Activated naive CD4-positive, alpha-beta T cell treated with anti-CD3 and anti-CD28 coated beads, Interleukin-2, amount 50 U/mL, for 72 hours (primary cell): ENCODE measurements at regions not wholly inside any gene's neighbourhood (a gene's known extent, or its start where the extent isn't known, plus 50 kb on each side); places are given as distances from the start of the nearest gene placed in this dataset.
"Not testable (repeated sequence)": the region's sequence is repeated elsewhere in the genome, so short reads cannot be mapped to it uniquely, and the experiment has no call there.

ENCODE experiments used
- ATAC-seq, 2 donors: fragments of 150-1000 bp; cut with Tn5 transposase; 2 replicates each; pipeline ENCODE4 v1.10.0; 2021; ENCODE audit warnings: mild to moderate bottlenecking in 2 of 2, moderate library complexity in 2 of 2
- DNase-seq, 2 donors: peaks; one replicate each; pipeline ENCODE4 v3.0.0; 2021 to 2022; ENCODE audit warnings: low spot score in 2 of 2
- H3K27ac Mint-ChIP-seq, 2 donors: one replicate each; pipeline ENCODE4 v1.8.0; 2022; ENCODE audit warnings: mild to moderate bottlenecking in 2 of 2, mixed read lengths in 2 of 2
- H3K36me3 Mint-ChIP-seq, 2 donors: one replicate each; pipeline ENCODE4 v1.8.0; 2022; ENCODE audit warnings: mixed read lengths in 2 of 2
- H3K9me3 Mint-ChIP-seq, 2 donors: one replicate each; pipeline ENCODE4 v1.8.0; 2022; ENCODE audit warnings: mixed read lengths in 2 of 2

DNA sequence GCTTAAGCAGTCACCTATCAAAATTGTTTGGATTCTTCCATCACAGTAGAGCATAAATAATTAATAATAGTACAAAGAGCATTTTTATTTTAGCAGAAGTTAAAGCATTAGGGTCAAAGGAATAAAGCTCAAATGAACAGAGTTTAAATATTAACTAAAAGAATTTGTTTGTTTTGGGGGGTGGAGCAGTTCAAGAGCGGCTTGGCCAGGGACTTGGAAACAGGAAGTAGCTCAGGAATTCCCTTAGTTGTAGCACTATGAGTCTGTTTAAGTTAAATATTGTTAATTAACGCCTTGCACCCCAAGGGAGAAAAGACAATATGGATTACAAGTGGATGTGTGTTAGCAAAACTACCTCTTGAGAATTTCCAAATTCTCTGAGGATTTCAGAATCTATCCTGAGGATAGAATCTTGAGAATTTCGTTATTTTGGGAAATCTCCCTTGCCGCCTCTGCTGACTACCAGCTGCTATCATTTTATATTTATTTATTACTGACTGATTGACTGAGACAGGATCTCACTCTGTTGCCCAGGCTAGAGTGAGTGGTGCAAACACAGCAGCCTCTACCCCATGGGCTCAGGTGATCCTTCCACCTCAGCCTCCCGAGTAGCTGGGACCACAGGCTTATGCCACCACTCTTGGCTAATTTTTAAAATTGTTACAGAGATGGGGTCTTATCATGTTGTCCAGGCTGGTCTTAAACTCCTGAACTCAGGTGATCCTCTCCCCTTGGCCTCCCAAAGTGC is 96.7 kb upstream of the CHD1 start:
- H3K9me3 Mint-ChIP-seq = no peaks in the 10 kb centered on the region
- ATAC-seq = no peak
- H3K27ac Mint-ChIP-seq = no peak overlapping the region
- no peaks in the 10 kb centered on the region for H3K36me3 Mint-ChIP-seq
- DNase-seq = no peak

- no peaks in the 10 kb centered on the region for H3K36me3 Mint-ChIP-seq
- no peak overlapping the region for H3K27ac Mint-ChIP-seq
- ATAC-seq (no peak), DNase-seq (no peak)
- H3K9me3 Mint-ChIP-seq = no peaks in the 10 kb centered on the region
Measured at GRCh38 chr5:99023330-99023729, 94.5 kb upstream of the CHD1 start.

DNA sequence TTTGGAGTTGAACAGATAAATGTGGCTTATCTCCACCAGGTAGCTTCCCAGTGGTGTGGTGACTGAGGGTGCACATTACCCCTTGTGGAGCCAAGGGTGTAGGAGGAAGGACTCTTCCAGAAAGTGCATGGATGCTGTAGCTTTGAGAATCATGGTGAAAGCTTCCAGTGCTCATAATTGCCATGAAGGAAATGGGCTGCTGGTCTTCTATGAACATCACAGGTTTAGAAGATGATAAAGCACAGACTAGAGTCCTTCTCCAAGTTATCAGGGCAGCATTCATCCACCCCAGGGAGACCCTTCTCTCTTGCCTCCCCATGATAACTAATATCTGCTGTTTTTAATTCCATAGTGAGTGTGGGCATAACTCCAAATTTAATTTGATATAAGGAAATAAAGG is 93.4 kb upstream of the CHD1 start:
- no peak overlapping the region for H3K27ac Mint-ChIP-seq
- no peak for ATAC-seq
- no peaks in the 10 kb centered on the region for H3K9me3 Mint-ChIP-seq
- DNase-seq = no peak
- no peaks in the 10 kb centered on the region for H3K36me3 Mint-ChIP-seq

DNA sequence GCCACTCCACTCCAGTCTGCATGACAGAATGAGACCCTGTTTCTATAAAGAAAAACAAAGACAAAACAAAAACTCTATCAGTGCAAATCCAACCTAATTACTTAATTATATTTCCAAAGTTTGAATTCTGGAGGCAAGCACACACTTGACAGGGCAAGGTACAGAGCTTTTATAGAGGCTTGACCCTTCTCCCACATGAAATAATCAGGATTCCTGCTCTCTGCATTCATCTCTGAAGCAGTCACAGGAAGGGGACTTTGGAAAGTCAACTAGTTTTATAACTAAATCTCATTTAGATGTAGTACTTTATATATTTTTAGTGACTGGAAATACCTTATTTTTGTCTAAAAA is 91.9 kb upstream of the CHD1 start:
- Mint-ChIP-seq H3K36me3 (no peaks in the 10 kb centered on the region), H3K27ac (no peak overlapping the region), H3K9me3 (peaks cover under 1 to 7% of the 10 kb centered on the region in 2 donors)
- ATAC-seq (no peak), DNase-seq (no peak)

DNA sequence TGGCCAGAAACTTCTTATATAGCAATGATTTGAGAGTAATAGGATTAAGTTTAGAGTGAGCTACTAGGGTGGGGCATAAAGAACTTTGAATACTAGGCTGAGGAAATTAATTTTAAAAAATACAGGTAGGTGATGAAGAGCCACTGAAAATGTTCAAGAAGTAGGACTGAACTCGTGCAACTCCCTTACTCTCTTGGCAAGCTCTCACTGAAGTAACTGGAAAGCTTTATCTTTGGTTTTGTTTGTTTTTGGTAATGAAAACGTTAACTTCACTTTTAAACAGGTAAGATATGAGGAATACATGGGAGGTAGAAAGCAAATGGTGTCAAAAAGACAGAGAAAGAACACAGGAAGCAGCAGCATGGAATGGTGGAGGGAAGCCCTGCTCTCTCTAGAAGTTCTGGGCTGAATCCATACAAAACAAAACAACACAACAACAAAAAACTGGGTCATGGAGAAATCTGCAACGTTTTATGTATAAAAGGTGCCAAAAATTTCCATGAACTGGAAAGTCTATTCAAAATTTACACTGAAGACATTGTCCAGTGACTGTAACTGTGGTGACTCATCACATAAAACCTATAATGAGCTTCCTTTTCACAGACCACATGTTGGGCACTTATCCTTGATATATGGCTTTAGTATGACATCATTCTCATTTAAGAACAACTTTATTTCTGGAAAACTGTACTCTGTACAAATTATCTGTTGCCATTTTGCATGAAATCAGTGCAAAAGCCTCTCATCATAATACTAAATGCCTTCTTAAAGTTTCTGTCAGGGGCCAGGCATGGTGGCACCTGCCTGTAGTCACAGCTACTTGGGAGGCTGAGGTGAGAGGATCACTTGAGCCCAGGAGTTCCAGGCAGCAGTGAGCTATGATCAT is 91.2 kb upstream of the CHD1 start:
- Mint-ChIP-seq H3K36me3 (peaks cover 0 to 3% of the 10 kb centered on the region in 2 donors), H3K27ac (no peak overlapping the region), H3K9me3 (peaks cover 4 to 11% of the 10 kb centered on the region in 2 donors)
- no peak for ATAC-seq
- DNase-seq = no peak

- ATAC-seq = no peak
Measured at GRCh38 chr5:99019254-99019653, 90.4 kb upstream of the CHD1 start.

DNA sequence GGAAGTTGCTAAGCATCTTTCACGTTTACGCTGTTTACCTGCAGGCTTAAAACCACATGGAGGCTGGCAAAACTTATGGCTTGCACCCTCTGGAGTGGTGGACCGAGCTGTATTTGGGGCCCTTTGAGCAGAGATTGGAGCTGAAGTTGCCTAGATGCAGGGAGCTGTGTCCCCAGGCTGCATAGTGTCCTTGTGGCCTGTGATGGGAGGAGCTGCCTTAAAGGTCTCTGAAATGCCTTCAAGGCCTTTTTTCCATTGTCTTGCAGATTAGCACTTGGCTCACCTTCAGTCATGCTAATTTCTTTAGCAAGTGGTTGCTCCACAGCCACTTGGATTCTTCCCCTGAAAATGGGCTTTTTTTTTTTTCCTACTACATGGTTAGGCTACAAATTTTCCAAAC is 81.5 kb upstream of the CHD1 start:
- Mint-ChIP-seq H3K27ac (no peak overlapping the region), H3K9me3 (peaks cover 0 to under 1% of the 10 kb centered on the region in 2 donors), H3K36me3 (peaks cover 0 to 8% of the 10 kb centered on the region in 2 donors)
- ATAC-seq (no peak), DNase-seq (no peak)

More at GRCh38 chr5:99019254-99019653, 90.4 kb upstream of the CHD1 start:
- Mint-ChIP-seq H3K36me3 (peaks cover 0 to 9% of the 10 kb centered on the region in 2 donors), H3K9me3 (peaks cover 4 to 11% of the 10 kb centered on the region in 2 donors), H3K27ac (no peak overlapping the region)
- no peak for DNase-seq

DNA sequence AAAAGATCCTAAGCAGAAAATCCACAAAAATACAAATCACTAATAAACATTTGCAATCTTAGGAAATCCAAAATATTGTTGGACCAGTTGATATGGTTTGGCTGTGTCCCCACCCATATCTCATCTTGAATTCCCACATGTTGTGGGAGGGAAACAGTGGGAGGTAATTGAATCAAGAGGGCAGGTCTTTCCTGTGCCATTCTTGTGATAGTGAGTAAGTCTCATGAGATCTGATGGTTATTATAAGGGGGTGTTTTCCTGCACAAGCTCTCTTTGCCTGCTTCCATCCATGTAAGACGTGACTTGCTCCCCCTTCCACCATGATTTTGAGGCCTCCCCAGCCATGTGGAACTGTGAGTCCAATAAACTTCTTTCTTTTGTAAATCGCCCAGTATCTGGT is 79.2 kb upstream of the CHD1 start:
- H3K9me3 Mint-ChIP-seq, DNase-seq, H3K36me3 Mint-ChIP-seq, ATAC-seq, H3K27ac Mint-ChIP-seq: not testable (repeated sequence)

DNA sequence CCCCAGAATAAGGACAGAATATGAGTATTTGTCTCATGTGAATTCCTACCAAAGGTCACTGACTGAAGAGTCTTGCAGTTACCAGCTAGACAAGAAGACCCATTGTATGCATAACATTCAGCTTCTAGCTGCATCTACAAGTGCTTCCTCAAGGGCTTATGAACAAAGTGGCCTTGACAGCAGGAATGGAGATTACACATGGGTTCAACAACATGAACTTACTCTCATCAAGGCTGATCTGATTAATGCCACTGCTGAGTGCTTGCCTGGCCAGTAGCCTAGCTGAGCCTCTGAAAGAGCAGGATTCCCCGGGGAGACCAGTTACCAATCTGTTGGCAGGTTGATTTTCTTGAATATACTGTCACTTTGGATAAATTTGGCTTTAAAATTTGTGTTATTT is 76.7 kb upstream of the CHD1 start:
- Mint-ChIP-seq H3K9me3 (no peaks in the 10 kb centered on the region), H3K27ac (peak overlapping the region in 1 of 2 donors; percentile 4), H3K36me3 (no peaks in the 10 kb centered on the region)
- DNase-seq (no peak), ATAC-seq (no peak)

DNA sequence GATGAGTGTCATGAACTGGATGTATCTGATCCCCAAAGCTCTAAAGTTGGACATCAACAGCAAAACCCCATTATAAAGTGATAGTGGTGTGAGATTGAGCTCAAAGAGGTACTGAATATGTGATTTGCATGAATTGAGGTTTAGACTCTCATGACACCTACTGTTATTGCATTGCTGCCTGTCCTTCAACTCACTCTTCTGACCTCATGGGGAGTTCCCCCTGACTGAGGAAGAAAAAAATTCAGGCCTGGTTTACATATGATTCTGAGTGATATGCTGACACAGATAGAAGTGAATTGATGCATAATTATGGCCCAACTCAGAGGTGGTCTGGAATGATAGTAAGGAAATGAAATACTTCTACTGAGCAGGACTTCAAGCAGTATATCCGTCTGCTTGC is 76.2 kb upstream of the CHD1 start:
- DNase-seq (no peak), ATAC-seq (peak; percentile 99)
- Mint-ChIP-seq H3K36me3 (no peaks in the 10 kb centered on the region), H3K27ac (peak overlapping the region in 1 of 2 donors; percentile 4), H3K9me3 (no peaks in the 10 kb centered on the region)

GRCh38 chr5:99000876-99001275 is 72.1 kb upstream of the CHD1 start:
- Mint-ChIP-seq H3K36me3 (no peaks in the 10 kb centered on the region), H3K9me3 (no peaks in the 10 kb centered on the region), H3K27ac (no peak overlapping the region)
- no peak for DNase-seq
- no peak for ATAC-seq

DNA sequence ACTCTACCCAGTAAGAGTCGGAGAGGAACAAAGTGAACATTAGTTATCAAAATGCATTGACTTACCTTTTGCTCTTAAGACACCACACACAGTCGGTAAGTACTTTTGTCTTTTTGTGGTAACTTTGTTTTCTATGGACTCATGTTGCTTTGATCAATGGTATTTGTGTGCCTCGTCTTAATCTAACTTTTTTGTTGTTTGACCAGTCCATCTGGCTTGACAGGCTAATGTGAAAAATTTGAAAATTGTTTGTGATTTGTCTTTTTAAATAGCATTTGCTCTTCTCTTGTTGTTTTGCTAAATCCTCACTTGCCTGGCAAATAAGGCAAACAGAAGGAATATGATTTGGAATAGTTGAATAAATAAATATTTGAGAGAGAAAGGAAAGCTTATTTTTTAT is 71.4 kb upstream of the CHD1 start:
- DNase-seq (no peak), ATAC-seq (no peak)
- Mint-ChIP-seq H3K9me3 (no peaks in the 10 kb centered on the region), H3K27ac (no peak overlapping the region), H3K36me3 (no peaks in the 10 kb centered on the region)

DNA sequence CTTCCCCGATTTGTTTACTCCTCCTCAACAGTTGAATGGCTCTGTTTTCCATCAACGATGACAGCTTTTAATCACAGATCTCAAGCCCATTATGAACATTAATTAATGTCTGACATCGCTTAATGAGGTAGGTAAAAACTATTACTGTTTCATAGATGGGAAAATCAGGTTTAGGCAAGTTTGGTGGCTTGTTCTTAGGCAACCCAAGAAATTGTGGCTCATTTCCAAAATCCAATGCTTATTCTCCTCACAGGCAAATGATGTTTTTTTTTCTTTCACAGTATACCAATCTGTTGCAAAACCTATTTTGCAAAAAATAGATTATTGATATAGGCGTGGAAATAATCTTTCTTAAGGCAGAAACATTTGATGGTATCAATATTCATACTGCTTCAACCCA is 70.8 kb upstream of the CHD1 start:
- Mint-ChIP-seq H3K9me3 (no peaks in the 10 kb centered on the region), H3K27ac (no peak overlapping the region), H3K36me3 (no peaks in the 10 kb centered on the region)
- no peak for DNase-seq
- ATAC-seq = no peak

GRCh38 chr5:98997000-98997399 is 68.2 kb upstream of the CHD1 start:
- DNase-seq (no peak), ATAC-seq (no peak)
- Mint-ChIP-seq H3K36me3 (no peaks in the 10 kb centered on the region), H3K27ac (no peak overlapping the region), H3K9me3 (no peaks in the 10 kb centered on the region)

DNA sequence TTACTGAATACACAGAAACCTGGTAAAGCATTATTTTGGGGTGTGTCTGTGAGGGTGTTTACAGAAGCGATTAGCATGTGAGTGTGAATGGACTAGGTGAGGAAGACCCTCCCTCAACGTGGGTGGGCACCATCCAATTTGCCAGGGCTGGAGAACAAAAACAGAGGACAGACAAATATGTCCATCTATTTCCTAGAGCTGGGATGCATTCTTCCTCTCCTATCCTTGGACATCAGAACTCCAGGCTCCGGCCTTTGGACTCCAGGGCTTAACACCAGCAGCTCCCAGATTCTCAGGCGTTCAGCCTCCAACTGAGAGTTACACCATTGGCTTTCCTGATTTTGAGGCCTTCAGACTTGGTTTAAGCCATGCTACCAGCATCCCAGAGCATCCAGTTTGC is 65.8 kb upstream of the CHD1 start:
- DNase-seq (no peak), ATAC-seq (no peak)
- Mint-ChIP-seq H3K9me3 (no peaks in the 10 kb centered on the region), H3K27ac (no peak overlapping the region), H3K36me3 (no peaks in the 10 kb centered on the region)

GRCh38 chr5:98993512-98993911 is 64.7 kb upstream of the CHD1 start:
- Mint-ChIP-seq H3K36me3 (no peaks in the 10 kb centered on the region), H3K27ac (no peak overlapping the region), H3K9me3 (peaks cover 0 to 4% of the 10 kb centered on the region in 2 donors)
- DNase-seq = no peak
- ATAC-seq = peak in 1 of 2 donors; percentile 67

DNA sequence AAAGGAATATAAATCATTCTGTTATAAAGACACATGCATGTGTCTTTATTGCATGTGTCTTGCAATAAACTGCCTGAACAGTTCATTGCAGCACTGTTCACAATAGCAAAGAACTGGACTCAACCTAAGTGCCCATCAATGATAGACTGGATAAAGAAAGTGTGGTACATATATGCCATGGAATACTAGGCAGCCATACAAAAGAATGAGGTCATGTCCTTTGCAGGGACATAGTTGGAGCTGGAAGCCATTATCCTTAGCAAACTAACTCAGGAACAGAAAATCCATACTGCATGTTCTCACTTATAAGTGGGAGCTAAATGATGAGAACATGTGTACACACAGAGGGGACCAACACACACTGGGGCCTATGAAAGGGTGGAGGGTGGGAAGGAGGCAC is 63.7 kb upstream of the CHD1 start:
- ATAC-seq = no peak
- Mint-ChIP-seq H3K36me3 (no peaks in the 10 kb centered on the region), H3K9me3 (peaks cover 0 to 6% of the 10 kb centered on the region in 2 donors), H3K27ac (no peak overlapping the region)
- DNase-seq = no peak

- no peak for DNase-seq
- no peak for ATAC-seq
- Mint-ChIP-seq H3K27ac (no peak overlapping the region), H3K9me3 (peaks cover 0 to 6% of the 10 kb centered on the region in 2 donors), H3K36me3 (no peaks in the 10 kb centered on the region)
Measured at GRCh38 chr5:98989727-98990126, 60.9 kb upstream of the CHD1 start.
